C4-2B (cell line): ENCODE measurements at regions not wholly inside any gene's neighbourhood (a gene's known extent, or its start where the extent isn't known, plus 50 kb on each side); places are given as distances from the start of the nearest gene placed in this dataset.

Source experiments
- CTCF ChIP-seq: fragments of 450-650 bp; conservative IDR thresholded peaks from 2 replicates; pipeline ENCODE4 v1.5.1; 2017; ENCODE audit warnings: mild to moderate bottlenecking
- ZFX ChIP-seq: fragments of 450-650 bp; IDR thresholded peaks from 2 replicates; pipeline ENCODE4 v1.6.1; 2017

- TF ChIP-seq CTCF (no peak), ZFX (no peak)
These were observed 130.5 kb upstream of the LMCD1 start for GRCh38 chr3:8371085-8371551.
